ENCODE measurements at regions not wholly inside any gene's neighbourhood (a gene's known extent, or its start where the extent isn't known, plus 50 kb on each side); places are given as distances from the start of the nearest gene placed in this dataset.

- TF ChIP-seq CTCF (IDR thresholded peaks at IDR 0.05; ENCODE audit: control insufficient read depth, insufficient read depth, low read depth, low read length, missing control alignments) = no peak
- H3K4me3 ChIP-seq (ENCODE audit: control insufficient read depth, low read depth, low read length) = no peak overlapping the region
- DNase-seq (ENCODE audit: low read depth) = no peak
These were observed 487.0 kb upstream of the BTBD3 start for GRCh38 chr20:11430652-11431051.

- peak; percentile 55 for DNase-seq (ENCODE audit: low read depth)
- no peak overlapping the region for H3K4me3 ChIP-seq (ENCODE audit: control insufficient read depth, low read depth, low read length)
- TF ChIP-seq CTCF (IDR thresholded peaks at IDR 0.05; ENCODE audit: control insufficient read depth, insufficient read depth, low read depth, low read length, missing control alignments) = no peak
These were observed 486.1 kb upstream of the BTBD3 start for GRCh38 chr20:11431621-11432020.

GRCh38 chr20:11432407-11432806 is 485.3 kb upstream of the BTBD3 start:
- no peak overlapping the region for H3K4me3 ChIP-seq (ENCODE audit: control insufficient read depth, low read depth, low read length)
- no peak for TF ChIP-seq CTCF (IDR thresholded peaks at IDR 0.05; ENCODE audit: control insufficient read depth, insufficient read depth, low read depth, low read length, missing control alignments)
- no peak for DNase-seq (ENCODE audit: low read depth)

GRCh38 chr20:11436113-11436905 is 481.4 kb upstream of the BTBD3 start:
- TF ChIP-seq CTCF (IDR thresholded peaks at IDR 0.05; ENCODE audit: control insufficient read depth, insufficient read depth, low read depth, low read length, missing control alignments) = no peak
- DNase-seq (ENCODE audit: low read depth) = no peak
- H3K4me3 ChIP-seq (ENCODE audit: control insufficient read depth, low read depth, low read length) = no peak overlapping the region

- TF ChIP-seq CTCF (IDR thresholded peaks at IDR 0.05; ENCODE audit: control insufficient read depth, insufficient read depth, low read depth, low read length, missing control alignments) = no peak
- DNase-seq (ENCODE audit: low read depth) = no peak
- H3K4me3 ChIP-seq (ENCODE audit: control insufficient read depth, low read depth, low read length) = no peak overlapping the region
These were observed 480.6 kb upstream of the BTBD3 start for GRCh38 chr20:11437090-11437489.

GRCh38 chr20:11437611-11438380 is 479.9 kb upstream of the BTBD3 start:
- no peak for TF ChIP-seq CTCF (IDR thresholded peaks at IDR 0.05; ENCODE audit: control insufficient read depth, insufficient read depth, low read depth, low read length, missing control alignments)
- DNase-seq (ENCODE audit: low read depth) = no peak
- H3K4me3 ChIP-seq (ENCODE audit: control insufficient read depth, low read depth, low read length) = no peak overlapping the region

Data from AG09309 (cell line).